Right ventricle myocardium superior (tissue), 1 donor: ENCODE measurements at regions not wholly inside any gene's neighbourhood (a gene's known extent, or its start where the extent isn't known, plus 50 kb on each side); places are given as distances from the start of the nearest gene placed in this dataset.

Source experiments
- ATAC-seq: fragments of 200-7000 bp; cut with Tn5 transposase; one replicate; pipeline ENCODE4 v1.9.1; 2020; ENCODE audit warnings: mild to moderate bottlenecking; ENCODE audit not compliant: poor library complexity
- DNase-seq: peaks from one replicate; pipeline ENCODE4 v3.0.0-alpha.2; 2020
- intact Hi-C: fragments of 100-400 bp; cut with DNase I; formaldehyde crosslinking; loops from one replicate; pipeline ENCODE4 v1.11.2; 2022
- donor health status: DM: no; HTN: yes; CAD: no; lungs with severe emphysema.

- intact Hi-C loops: no loop called here
- ATAC-seq (no peak), DNase-seq (no peak)
Measured at GRCh38 chr9:26462213-26462612, 430.4 kb downstream of the CAAP1 start.

- intact Hi-C loops: no loop called here
- DNase-seq: no peak
- no peak for ATAC-seq
Measured at GRCh38 chr9:26460624-26461023, 432.0 kb downstream of the CAAP1 start.

GRCh38 chr9:26459959-26460358 is 432.6 kb downstream of the CAAP1 start:
- ATAC-seq: no peak
- intact Hi-C loops: no loop called here
- no peak for DNase-seq

GRCh38 chr9:26458054-26458453 is 434.5 kb downstream of the CAAP1 start:
- intact Hi-C loops: no loop called here
- DNase-seq (no peak), ATAC-seq (no peak)

GRCh38 chr9:26457151-26457550 is 435.5 kb downstream of the CAAP1 start:
- ATAC-seq (no peak), DNase-seq (no peak)
- intact Hi-C loops: no loop called here

- intact Hi-C loops: no loop called here
- ATAC-seq: no peak
Measured at GRCh38 chr9:26439061-26439624, 453.5 kb downstream of the CAAP1 start.

GRCh38 chr9:26437056-26437711 is 455.4 kb downstream of the CAAP1 start:
- ATAC-seq (no peak), DNase-seq (no peak)
- intact Hi-C loops: no loop called here

More at GRCh38 chr9:26439061-26439624, 453.5 kb downstream of the CAAP1 start:
- DNase-seq: no peak

GRCh38 chr9:26426551-26427131 is 466.0 kb downstream of the CAAP1 start:
- DNase-seq (no peak), ATAC-seq (no peak)
- intact Hi-C loops: no loop called here

- DNase-seq (no peak), ATAC-seq (no peak)
- intact Hi-C loops: no loop called here
Measured at GRCh38 chr9:26418480-26418879, 474.1 kb downstream of the CAAP1 start.

- intact Hi-C loops: no loop called here
- ATAC-seq (no peak), DNase-seq (no peak)
Measured at GRCh38 chr9:26415528-26415927, 477.1 kb downstream of the CAAP1 start.

GRCh38 chr9:26413611-26414010 is 479.0 kb downstream of the CAAP1 start:
- no peak for ATAC-seq
- no peak for DNase-seq
- intact Hi-C loops: no loop called here

- intact Hi-C loops: no loop called here
- ATAC-seq: no peak
- DNase-seq: no peak
Measured at GRCh38 chr9:26412446-26412845, 480.2 kb downstream of the CAAP1 start.

GRCh38 chr9:26406676-26407075 is 485.9 kb downstream of the CAAP1 start:
- DNase-seq (no peak), ATAC-seq (no peak)
- intact Hi-C loops: no loop called here

GRCh38 chr9:26399556-26399955 is 493.0 kb downstream of the CAAP1 start:
- ATAC-seq (no peak), DNase-seq (no peak)
- intact Hi-C loops: no loop called here

GRCh38 chr9:26394025-26394424 is 498.6 kb downstream of the CAAP1 start:
- intact Hi-C loops: no loop called here
- ATAC-seq: no peak
- DNase-seq: no peak

GRCh38 chr9:26392639-26393038 is 500.0 kb downstream of the CAAP1 start:
- no peak for ATAC-seq
- intact Hi-C loops: no loop called here

GRCh38 chr9:26391036-26391435 is 501.6 kb downstream of the CAAP1 start:
- intact Hi-C loops: no loop called here
- no peak for ATAC-seq
- no peak for DNase-seq

More at GRCh38 chr9:26392639-26393038, 500.0 kb downstream of the CAAP1 start:
- no peak for DNase-seq

GRCh38 chr9:26375448-26375847 is 517.2 kb downstream of the CAAP1 start:
- DNase-seq: no peak
- no peak for ATAC-seq
- intact Hi-C loops: no loop called here

GRCh38 chr9:26373616-26374015 is 519.0 kb downstream of the CAAP1 start:
- intact Hi-C loops: no loop called here

GRCh38 chr9:26371236-26371635 is 521.4 kb downstream of the CAAP1 start:
- no peak for DNase-seq
- intact Hi-C loops: no loop called here
- no peak for ATAC-seq

More at GRCh38 chr9:26373616-26374015, 519.0 kb downstream of the CAAP1 start:
- DNase-seq (no peak), ATAC-seq (no peak)
